ENCODE measurements at regions not wholly inside any gene's neighbourhood (a gene's known extent, or its start where the extent isn't known, plus 50 kb on each side); places are given as distances from the start of the nearest gene placed in this dataset.
"Not testable (repeated sequence)": the region's sequence is repeated elsewhere in the genome, so short reads cannot be mapped to it uniquely, and the experiment has no call there.

DNA sequence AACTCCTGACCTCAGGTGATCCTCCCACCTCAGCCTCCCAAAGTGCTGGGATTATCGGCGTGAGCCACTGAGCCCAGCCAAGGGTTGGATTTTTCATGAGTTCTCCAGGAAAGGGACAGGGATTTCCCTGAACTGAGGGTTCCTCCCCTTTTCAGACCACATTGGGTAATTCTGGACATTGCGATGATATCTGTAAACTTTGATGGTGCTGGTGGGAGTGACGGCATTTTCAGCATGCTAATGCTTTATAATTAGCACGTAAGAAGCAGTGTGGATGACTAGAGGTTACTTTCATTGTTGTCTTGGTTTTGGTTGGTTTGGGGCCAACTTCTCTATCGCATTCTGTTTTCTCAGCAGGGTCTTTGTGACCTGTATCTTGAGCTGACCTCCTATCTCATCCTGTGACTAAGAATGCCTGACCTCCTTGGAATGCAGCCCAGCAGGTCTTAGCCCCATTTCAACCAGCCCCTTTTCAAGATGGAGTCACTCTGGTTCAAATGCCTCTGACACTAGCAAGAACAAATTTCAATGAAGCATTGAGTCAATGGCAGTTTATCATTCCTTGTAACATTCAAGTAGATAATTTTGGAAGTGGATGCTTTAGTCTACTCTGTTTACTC is 156.5 kb downstream of the TTLL2 start:
- no peak overlapping the region for H3K4me2 ChIP-seq
- ChIA-PET POLR2A (no interaction called here), CTCF (no interaction called here)
- no peaks in the 10 kb centered on the region for H3K9me3 ChIP-seq
- no peak overlapping the region for H3K27ac ChIP-seq
- no peak for ATAC-seq
- no peak for FAIRE-seq
- TF ChIP-seq, protein P1, sequence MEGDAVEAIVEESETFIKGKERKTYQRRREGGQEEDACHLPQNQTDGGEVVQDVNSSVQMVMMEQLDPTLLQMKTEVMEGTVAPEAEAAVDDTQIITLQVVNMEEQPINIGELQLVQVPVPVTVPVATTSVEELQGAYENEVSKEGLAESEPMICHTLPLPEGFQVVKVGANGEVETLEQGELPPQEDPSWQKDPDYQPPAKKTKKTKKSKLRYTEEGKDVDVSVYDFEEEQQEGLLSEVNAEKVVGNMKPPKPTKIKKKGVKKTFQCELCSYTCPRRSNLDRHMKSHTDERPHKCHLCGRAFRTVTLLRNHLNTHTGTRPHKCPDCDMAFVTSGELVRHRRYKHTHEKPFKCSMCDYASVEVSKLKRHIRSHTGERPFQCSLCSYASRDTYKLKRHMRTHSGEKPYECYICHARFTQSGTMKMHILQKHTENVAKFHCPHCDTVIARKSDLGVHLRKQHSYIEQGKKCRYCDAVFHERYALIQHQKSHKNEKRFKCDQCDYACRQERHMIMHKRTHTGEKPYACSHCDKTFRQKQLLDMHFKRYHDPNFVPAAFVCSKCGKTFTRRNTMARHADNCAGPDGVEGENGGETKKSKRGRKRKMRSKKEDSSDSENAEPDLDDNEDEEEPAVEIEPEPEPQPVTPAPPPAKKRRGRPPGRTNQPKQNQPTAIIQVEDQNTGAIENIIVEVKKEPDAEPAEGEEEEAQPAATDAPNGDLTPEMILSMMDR (IDR thresholded peaks at IDR 0.05): no peak
- TF ChIP-seq CBX2 (IDR thresholded peaks at IDR 0.05; ENCODE audit: borderline replicate concordance, low read depth) (no peak), SREBF2 (IDR thresholded peaks at IDR 0.05) (no peak), CEBPB (IDR thresholded peaks at IDR 0.05) (no peak), EHF (CRISPR knock-in tag; IDR thresholded peaks at IDR 0.05) (no peak), POLR2A (IDR thresholded peaks at IDR 0.05; ENCODE audit: low read length) (no peak), RAD21 (conservative IDR thresholded peaks at IDR 0.05 in 1 of 2, IDR thresholded peaks at IDR 0.05 in 1 of 2) (no peak), SMC3 (IDR thresholded peaks at IDR 0.05) (no peak), HOXB13 (CRISPR knock-in tag; IDR thresholded peaks at IDR 0.05; ENCODE audit: low read depth) (no peak)
- no peaks in the 10 kb centered on the region for H3K4me1 ChIP-seq
- 46% methylated on average over 6 of the region's 6 CpGs for WGBS (ENCODE audit: missing lambda C conversion rate)
- no peak overlapping the region for H3K4me3 ChIP-seq
- DNase-seq (ENCODE audit: low read depth in 1 of 2, low spot score in 1 of 2): no peak

DNA sequence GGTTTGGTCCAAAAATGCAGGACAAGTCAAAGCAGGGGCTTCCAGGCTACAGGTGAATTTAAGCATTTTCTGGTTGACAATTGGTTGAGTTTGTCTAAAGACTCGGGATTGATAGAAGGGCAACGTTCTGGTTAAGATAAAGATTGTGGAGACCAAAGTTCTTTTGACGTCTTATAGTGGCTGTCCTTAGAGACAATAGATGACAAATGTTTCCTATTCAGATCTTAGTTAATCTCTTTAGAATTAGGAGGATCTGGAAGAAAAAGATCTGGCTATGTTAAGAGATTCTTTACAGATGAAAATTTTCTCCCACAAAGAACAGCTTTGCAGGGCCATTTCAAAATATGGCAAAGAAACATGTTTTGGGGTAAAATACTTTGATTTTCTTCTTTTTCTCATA is 157.9 kb downstream of the TTLL2 start:
- ATAC-seq; CTCF ChIA-PET; H3K9me3 ChIP-seq; H3K4me1 ChIP-seq; H3K4me2 ChIP-seq; H3K4me3 ChIP-seq; DNase-seq (ENCODE audit: low read depth in 1 of 2, low spot score in 1 of 2); FAIRE-seq; POLR2A ChIA-PET; H3K27ac ChIP-seq: not testable (repeated sequence)
- 13% methylated on average over 3 of the region's 3 CpGs for WGBS (ENCODE audit: missing lambda C conversion rate)

DNA sequence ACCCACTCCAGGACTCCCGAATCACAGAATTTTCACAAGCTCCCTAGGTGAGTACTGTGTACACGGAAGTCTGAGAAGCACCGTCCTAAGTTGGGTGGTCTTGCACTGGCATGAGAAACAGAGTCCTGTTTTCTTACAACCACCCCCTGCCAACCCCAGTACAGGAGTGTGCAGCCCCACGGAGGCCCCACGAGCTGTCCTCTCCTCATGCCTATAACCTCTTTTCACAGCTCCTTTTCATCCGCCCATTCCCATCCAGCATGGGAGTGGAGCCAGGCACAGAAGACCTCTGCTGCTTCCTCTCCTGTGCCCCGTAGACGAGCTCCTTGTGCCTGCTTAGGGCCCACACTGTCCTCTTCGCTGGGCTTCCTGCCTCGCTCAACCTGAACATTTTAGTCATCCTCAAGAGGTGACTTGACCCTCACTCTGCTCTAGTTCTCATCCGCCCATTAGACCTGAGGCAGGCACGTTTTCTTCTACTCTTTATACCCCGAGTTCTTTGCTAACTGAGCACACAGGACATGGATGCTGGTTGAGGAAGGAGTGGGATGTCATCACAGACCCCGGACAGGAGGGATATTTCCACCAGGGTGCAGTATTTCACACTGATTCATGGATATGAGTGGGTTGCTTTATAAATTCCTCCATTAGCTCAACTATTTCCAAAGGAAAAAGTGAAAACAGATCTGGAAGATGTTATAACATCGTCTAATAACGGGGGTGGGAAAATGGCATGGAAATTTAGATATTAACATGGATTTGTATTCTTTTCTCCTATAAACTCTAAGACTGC is 160.5 kb downstream of the TTLL2 start:
- H3K4me3 ChIP-seq: no peak overlapping the region
- H3K4me1 ChIP-seq: no peaks in the 10 kb centered on the region
- TF ChIP-seq RNF2 (IDR thresholded peaks at IDR 0.05; ENCODE audit: borderline replicate concordance, low read depth) (no peak), ZNF302 (CRISPR knock-in tag; IDR thresholded peaks at IDR 0.05) (no peak), EHF (CRISPR knock-in tag; IDR thresholded peaks at IDR 0.05) (no peak), RAD21 (conservative IDR thresholded peaks at IDR 0.05 in 1 of 2, IDR thresholded peaks at IDR 0.05 in 1 of 2) (peak; percentile 26 to 33; a peak in 1 of 5 replicates), NR3C1 (IDR thresholded peaks at IDR 0.05) (no peak), CBX2 (IDR thresholded peaks at IDR 0.05; ENCODE audit: borderline replicate concordance, low read depth) (no peak), ZSCAN20 (CRISPR knock-in tag; IDR thresholded peaks at IDR 0.05) (no peak), HOXB5 (CRISPR knock-in tag; IDR thresholded peaks at IDR 0.05) (no peak), RFX5 (IDR thresholded peaks at IDR 0.05) (no peak), CBX8 (IDR thresholded peaks at IDR 0.05) (no peak), FOSB (CRISPR knock-in tag; IDR thresholded peaks at IDR 0.05) (no peak), GATA3 (IDR thresholded peaks at IDR 0.05; ENCODE audit: borderline replicate concordance) (no peak), POLR2A (IDR thresholded peaks at IDR 0.05; ENCODE audit: low read length) (no peak), JUNB (IDR thresholded peaks at IDR 0.05) (no peak), RCOR1 (IDR thresholded peaks at IDR 0.05; ENCODE audit: low read depth, low read length) (no peak), SMC3 (IDR thresholded peaks at IDR 0.05) (peak; percentile 15; the same call in 1 of the 3 replicates), RARB (CRISPR knock-in tag; IDR thresholded peaks at IDR 0.05) (no peak), EHMT2 (IDR thresholded peaks at IDR 0.05; ENCODE audit: low read depth) (no peak), POLR2AphosphoS2 (conservative IDR thresholded peaks at IDR 0.05; ENCODE audit: low read length) (no peak), HOXA7 (CRISPR knock-in tag; IDR thresholded peaks at IDR 0.05) (no peak)
- TF ChIP-seq, protein P1 (IDR thresholded peaks at IDR 0.05): 0 out of 3 replicates have a peak, but pooled peaks have one; percentile 18
- ChIA-PET POLR2A (no interaction called here), CTCF (interaction anchor here (0.9 to 1.2 kb wide), 4 partner anchors 16 to 421 kb away, joined by 3 to 4 read pairs (median 4); no protein-coding TSS in a partner anchor)
- DNase-seq (ENCODE audit: low read depth in 1 of 2, low spot score in 1 of 2) (peak; percentile 7 to 13), FAIRE-seq (no peak), ATAC-seq (peak; percentile 34 to 56; a peak in 3 of 6 replicates)
- H3K27ac ChIP-seq: no peak overlapping the region
- WGBS (ENCODE audit: missing lambda C conversion rate): 57% methylated on average over 14 of the region's 16 CpGs
- H3K9me3 ChIP-seq: no peaks in the 10 kb centered on the region
- H3K4me2 ChIP-seq: no peak overlapping the region

Measured in A549 (cell line).